ENCODE measurements at regions not wholly inside any gene's neighbourhood (a gene's known extent, or its start where the extent isn't known, plus 50 kb on each side); places are given as distances from the start of the nearest gene placed in this dataset.
"Not testable (repeated sequence)": the region's sequence is repeated elsewhere in the genome, so short reads cannot be mapped to it uniquely, and the experiment has no call there.

DNA sequence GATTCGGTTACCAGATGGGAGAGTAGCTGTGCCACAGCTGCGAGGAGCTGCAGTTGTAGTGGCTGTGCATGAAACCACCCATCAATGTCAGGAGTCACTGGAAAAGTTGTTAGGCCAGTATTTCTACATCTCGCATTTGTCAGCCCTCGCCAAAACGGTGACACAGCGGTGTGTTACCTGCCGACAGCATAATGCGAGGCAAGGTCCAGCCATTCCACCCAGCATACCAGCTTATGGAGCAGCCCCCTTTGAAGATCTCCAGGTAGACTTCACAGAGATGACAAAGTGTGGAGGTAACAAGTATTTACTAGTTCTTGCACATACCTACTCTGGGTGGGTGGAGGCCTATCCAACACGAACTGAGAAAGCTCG, 82.8 kb upstream of the TANC1 start:
- DNase-seq (ENCODE audit: low read depth in 1 of 2, low spot score in 2 of 2); H3K4ac ChIP-seq (replicated peaks; ENCODE audit: insufficient read length, low read depth, low read length); FAIRE-seq; H4K5ac ChIP-seq (ENCODE audit: insufficient read length, low read depth, low read length); H4K91ac ChIP-seq (replicated peaks; ENCODE audit: insufficient read length, low read length); H3K9me3 ChIP-seq (ENCODE audit: insufficient read depth in 2 of 2, low read depth in 1 of 2, low read length in 1 of 2); H4K8ac ChIP-seq (ENCODE audit: extremely low read depth, insufficient read depth, low read length); H4K20me1 ChIP-seq (replicated peaks in 1 of 2; ENCODE audit: control insufficient read depth in 1 of 2, insufficient read depth in 2 of 2, low read length in 2 of 2); H3K23ac ChIP-seq (ENCODE audit: insufficient read length); H3K27ac ChIP-seq (ENCODE audit: low read depth, low read length); H2BK12ac ChIP-seq (ENCODE audit: low read depth, low read length); H3K79me2 ChIP-seq (ENCODE audit: control insufficient read depth in 1 of 2, insufficient read depth in 2 of 2, low read length in 2 of 2); H3K56ac ChIP-seq (replicated peaks; ENCODE audit: insufficient read length, low read depth, low read length); H2BK15ac ChIP-seq (ENCODE audit: low read length); H3K23me2 ChIP-seq (ENCODE audit: low read depth, low read length); POLR2A ChIA-PET (ENCODE audit: partially characterized antibody); H3K4me3 ChIP-seq (ENCODE audit: extremely low read depth in 1 of 4, insufficient read depth in 2 of 4, low read depth in 3 of 4, low read length in 4 of 4); H3K36me3 ChIP-seq (ENCODE audit: control insufficient read depth in 2 of 4, insufficient read depth in 4 of 4, low read length in 3 of 4); H3K18ac ChIP-seq (ENCODE audit: extremely low read depth, low read length); H3K14ac ChIP-seq (ENCODE audit: insufficient read length); H2BK120ac ChIP-seq (replicated peaks; ENCODE audit: low read depth, low read length); H2BK5ac ChIP-seq (ENCODE audit: low read depth, low read length); H2AK5ac ChIP-seq (ENCODE audit: low read depth, low read length); H3K27me3 ChIP-seq (replicated peaks in 1 of 4; ENCODE audit: control insufficient read depth in 3 of 4, extremely low read depth in 1 of 4, insufficient read depth in 3 of 4, low read length in 3 of 4); H3K4me1 ChIP-seq (replicated peaks in 1 of 4; ENCODE audit: control insufficient read depth in 3 of 4, insufficient read depth in 4 of 4, low read length in 3 of 4); H2BK20ac ChIP-seq (ENCODE audit: low read length); H3K79me1 ChIP-seq (ENCODE audit: low read depth, low read length); H3K4me2 ChIP-seq (ENCODE audit: insufficient read depth in 1 of 2, low read depth in 2 of 2, low read length in 2 of 2); H2AFZ ChIP-seq (ENCODE audit: low read length); H3K9ac ChIP-seq (replicated peaks in 1 of 4; ENCODE audit: extremely low read depth in 1 of 4, low read depth in 3 of 4, low read length in 3 of 4): not testable (repeated sequence)
- CTCF ChIA-PET (ENCODE audit: partially characterized antibody) = interaction anchor here (0.9 to 1.3 kb wide), 2 partner anchors 15 to 17 kb away, joined by 3 to 4 read pairs; no protein-coding TSS in a partner anchor
- WGBS, 2 experiments (ENCODE audit: extremely low coverage in 1 of 2, insufficient coverage in 1 of 2, insufficient read length in 1 of 2, insufficient replicate concordance in 2 of 2, low coverage in 1 of 2, low lambda C conversion rate in 2 of 2, missing lambda C conversion rate in 1 of 2) = 86% methylated on average over 10 of the region's 10 CpGs; no CpG with 5 or more reads in 1 of the 2 experiments
